GM12878 (cell line): ENCODE measurements at regions not wholly inside any gene's neighbourhood (a gene's known extent, or its start where the extent isn't known, plus 50 kb on each side); places are given as distances from the start of the nearest gene placed in this dataset.

Source experiments
- CEBPB ChIP-seq, 2 experiments: fragments of 150-350 bp in 1 of 2; IDR thresholded peaks; 2 replicates each; pipeline ENCODE4 v1.6.1; 2012 to 2014; ENCODE audit warnings: low read depth in 2 of 2, low read length in 2 of 2, borderline replicate concordance in 1 of 2, inconsistent platforms in 1 of 2
- EGR1 ChIP-seq, 2 experiments: IDR thresholded peaks; 1 replicate in 1 of 2; 2 replicates in 1 of 2; pipeline ENCODE4 v1.6.1; 2011 to 2012; ENCODE audit warnings: low read depth in 2 of 2, low read length in 2 of 2, borderline replicate concordance in 1 of 2, mild to moderate bottlenecking in 1 of 2, moderate library complexity in 1 of 2
- EP300 ChIP-seq, 2 experiments: fragments of 150-350 bp in 1 of 2; IDR thresholded peaks; 2 replicates each; pipeline ENCODE4 v1.6.1; 2011 to 2012; ENCODE audit warnings: low read depth in 2 of 2, low read length in 2 of 2, borderline replicate concordance in 1 of 2, improper control_type of control experiment in 1 of 2, inconsistent platforms in 1 of 2; ENCODE audit not compliant: control insufficient read depth in 1 of 2
- ZSCAN29 ChIP-seq: fragments of 450-650 bp; IDR thresholded peaks from 2 replicates; pipeline ENCODE4 v1.6.1; 2017; ENCODE audit warnings: mild to moderate bottlenecking, moderate library complexity

DNA sequence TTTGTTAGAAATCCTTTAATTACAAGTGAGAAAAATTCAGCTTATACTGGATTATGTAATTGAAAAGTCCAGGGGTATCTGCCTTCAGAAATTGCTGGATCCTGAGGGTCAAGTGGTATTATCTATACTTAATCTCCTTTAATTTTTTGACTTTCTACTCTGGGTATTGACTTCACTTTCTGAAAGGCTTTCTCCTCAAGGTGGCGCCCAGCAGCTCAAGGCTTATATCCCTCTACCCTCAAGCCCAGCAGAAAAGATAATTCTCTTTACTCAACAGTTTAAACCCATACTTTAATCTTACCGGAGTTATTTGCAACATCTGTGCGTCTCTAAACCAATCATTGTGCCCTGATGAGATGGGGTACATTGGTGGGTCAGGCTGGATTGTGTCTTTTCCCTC, 129.5 kb downstream of the LARP7 start:
- no peak for TF ChIP-seq ZSCAN29
- TF ChIP-seq EP300 (IDR thresholded peaks at IDR 0.05; ENCODE audit: borderline replicate concordance in 1 of 2, control insufficient read depth in 1 of 2, low read depth in 2 of 2, low read length in 2 of 2) = no peak
- TF ChIP-seq EGR1 (IDR thresholded peaks at IDR 0.05; ENCODE audit: borderline replicate concordance in 1 of 2, low read depth in 2 of 2, low read length in 2 of 2) = no peak
- no peak for TF ChIP-seq CEBPB (IDR thresholded peaks at IDR 0.05; ENCODE audit: borderline replicate concordance in 1 of 2, low read depth in 2 of 2, low read length in 2 of 2)
